A549 (cell line): ENCODE measurements at regions not wholly inside any gene's neighbourhood (a gene's known extent, or its start where the extent isn't known, plus 50 kb on each side); places are given as distances from the start of the nearest gene placed in this dataset.

Experiments used
- ATAC-seq, 2 experiments: fragments of 200-7000 bp in 1 of 2; fragments of >200 bp in 1 of 2; cut with Nextera tagmentation in 1 of 2; cut with Tn5 transposase in 1 of 2; 3 replicates each; pipeline versions ENCODE4 v1.8.0 to v1.9.1; 2018 to 2020; ENCODE audit warnings: mild to moderate bottlenecking in 1 of 2, moderate library complexity in 1 of 2
- CTCF ChIA-PET: fragments of 300-600 bp; sonication (Branson Sonifier 250); formaldehyde crosslinking; extraction: SDS; loops from one replicate; lab custom pipeline; 2021; ENCODE audit warnings: antibody characterized with exemption, inconsistent platforms; lab: Yijun Ruan, JAX
- POLR2A ChIA-PET: fragments of 350-600 bp; formaldehyde crosslinking; extraction: SDS; loops from one replicate; lab custom pipeline; 2021; ENCODE audit warnings: antibody characterized with exemption, inconsistent platforms; lab: Yijun Ruan, JAX
- DNase-seq, 2 experiments: peaks; one replicate each; pipeline versions ENCODE4 v3.0.0 to v3.0.0-alpha.2; 2011 to 2016; ENCODE audit warnings: low read depth in 1 of 2, low spot score in 1 of 2
- FAIRE-seq: peaks from 2 replicates; lab custom pipeline; 2011; peaks lifted over from hg19 to GRCh38; lab: Jason Lieb, UNC
- H3K27ac ChIP-seq, 2 experiments: fragments of >200 bp; sonication (Bioruptor Twin); formaldehyde crosslinking; 3 replicates each; pipeline ENCODE4 v1.5.1; 2016 to 2017
- H3K4me1 ChIP-seq: fragments of >200 bp; sonication (Bioruptor Twin); formaldehyde crosslinking; 3 replicates; pipeline ENCODE4 v1.6.1; 2016
- H3K4me2 ChIP-seq: fragments of >200 bp; sonication (Bioruptor Twin); formaldehyde crosslinking; 3 replicates; pipeline ENCODE4 v1.6.1; 2016
- H3K4me3 ChIP-seq: fragments of >200 bp; sonication (Bioruptor Twin); formaldehyde crosslinking; 3 replicates; pipeline ENCODE4 v1.5.1; 2016
- H3K9me3 ChIP-seq: fragments of >200 bp; sonication (Bioruptor Twin); formaldehyde crosslinking; 3 replicates; pipeline ENCODE4 v1.6.1; 2016
- BCL3 ChIP-seq: fragments of >200 bp; sonication (Bioruptor Twin); formaldehyde crosslinking; IDR thresholded peaks from 3 replicates; pipeline ENCODE4 v1.6.1; 2016
- EHF ChIP-seq: fragments of 250-450 bp; sonication (Bioruptor Pico); IDR thresholded peaks from 2 replicates; pipeline ENCODE4 v1.5.0; 2020; ENCODE audit warnings: mild to moderate bottlenecking
- EP300 ChIP-seq, 2 experiments: fragments of >200 bp; sonication (Bioruptor Twin); formaldehyde crosslinking; IDR thresholded peaks; 2 replicates in 1 of 2; 3 replicates in 1 of 2; pipeline ENCODE4 v1.6.1; 2016 to 2017
- ESRRA ChIP-seq: fragments of 150-350 bp; IDR thresholded peaks from 2 replicates; pipeline ENCODE4 v1.6.1; 2014; ENCODE audit warnings: mild to moderate bottlenecking, low read length, borderline replicate concordance
- FOXS1 ChIP-seq: fragments of 250-450 bp; sonication (Bioruptor Pico); IDR thresholded peaks from 2 replicates; pipeline ENCODE4 v1.5.0; 2020; ENCODE audit warnings: mild to moderate bottlenecking, moderate library complexity
- GATA3 ChIP-seq: IDR thresholded peaks from 2 replicates; pipeline ENCODE4 v1.6.1; 2012; ENCODE audit warnings: borderline replicate concordance
- HOXA7 ChIP-seq: fragments of 250-450 bp; sonication (Bioruptor Pico); IDR thresholded peaks from 2 replicates; pipeline ENCODE4 v1.5.0; 2020; ENCODE audit warnings: mild to moderate bottlenecking, moderate library complexity
- JUNB ChIP-seq: fragments of >200 bp; sonication (Bioruptor Twin); formaldehyde crosslinking; IDR thresholded peaks from 2 replicates; pipeline ENCODE4 v1.6.1; 2016
- KDM1A ChIP-seq: fragments of 200-600 bp; sonication (generic); IDR thresholded peaks from 2 replicates; pipeline ENCODE4 v1.6.1; 2016; ENCODE audit warnings: low read depth, mild to moderate bottlenecking
- MAZ ChIP-seq: fragments of 150-350 bp; IDR thresholded peaks from 2 replicates; pipeline ENCODE4 v1.6.1; 2014; ENCODE audit warnings: antibody characterized with exemption, low read depth, low read length, borderline replicate concordance
- PBX3 ChIP-seq: IDR thresholded peaks from 2 replicates; pipeline ENCODE4 v1.6.1; 2012
- RAD21 ChIP-seq, 2 experiments: fragments of >200 bp in 1 of 2; sonication (Bioruptor Twin) in 1 of 2; formaldehyde crosslinking in 1 of 2; IDR thresholded peaks in 1 of 2; conservative IDR thresholded peaks in 1 of 2; 2 replicates in 1 of 2; 3 replicates in 1 of 2; pipeline ENCODE4 v1.6.1; 2012 to 2018; ENCODE audit warnings: inconsistent platforms in 1 of 2
- RARB ChIP-seq: fragments of 250-450 bp; sonication (Bioruptor Pico); IDR thresholded peaks from 2 replicates; pipeline ENCODE4 v1.8.0; 2021; ENCODE audit warnings: mild to moderate bottlenecking, moderate library complexity
- RFX5 ChIP-seq: fragments of 450-650 bp; IDR thresholded peaks from 2 replicates; pipeline ENCODE4 v1.7.1; 2014; ENCODE audit warnings: antibody characterized with exemption, mild to moderate bottlenecking, moderate library complexity
- SMC3 ChIP-seq: fragments of >200 bp; sonication (Bioruptor Twin); formaldehyde crosslinking; IDR thresholded peaks from 3 replicates; pipeline ENCODE4 v1.6.1; 2018; ENCODE audit warnings: inconsistent platforms
- TFCP2L1 ChIP-seq: fragments of 250-450 bp; sonication (Bioruptor Pico); IDR thresholded peaks from 2 replicates; pipeline ENCODE4 v1.5.0; 2021; ENCODE audit warnings: mild to moderate bottlenecking
- TP53 ChIP-seq: fragments of 250-450 bp; sonication (Bioruptor Pico); IDR thresholded peaks from 2 replicates; pipeline ENCODE4 v1.5.0; 2021; ENCODE audit warnings: mild to moderate bottlenecking, moderate library complexity
- USF2 ChIP-seq: fragments of 450-650 bp; IDR thresholded peaks from 2 replicates; pipeline ENCODE4 v1.6.1; 2014; ENCODE audit warnings: antibody characterized with exemption
- ZFP36 ChIP-seq: fragments of 450-650 bp; IDR thresholded peaks from 2 replicates; pipeline ENCODE4 v1.6.1; 2014; ENCODE audit warnings: borderline replicate concordance; ENCODE audit not compliant: partially characterized antibody
- WGBS: methylation state at CpG from one replicate; pipeline ENCODE4 v1.1.6; 2017; ENCODE audit errors: missing lambda C conversion rate; 5-methylcytosine and 5-hydroxymethylcytosine counted together

GRCh38 chr11:134749040-134749839 lies 337.2 kb upstream of the B3GAT1 start:
- no peaks in the 10 kb centered on the region for H3K4me1 ChIP-seq
- H3K27ac ChIP-seq = no peak overlapping the region
- TF ChIP-seq EHF (CRISPR knock-in tag) (no peak), ESRRA (no peak), TFCP2L1 (CRISPR knock-in tag) (no peak), USF2 (no peak), EP300 (IDR thresholded peaks at IDR 0.05) (no peak), TP53 (no peak), SMC3 (no peak), GATA3 (no peak), BCL3 (no peak), MAZ (no peak), KDM1A (no peak), PBX3 (no peak), FOXS1 (CRISPR knock-in tag) (no peak), RAD21 (conservative IDR thresholded peaks at IDR 0.05 in 1 of 2, IDR thresholded peaks at IDR 0.05 in 1 of 2) (no peak), HOXA7 (CRISPR knock-in tag) (no peak)
- TF ChIP-seq, all 56 proteins: peak for 0
- DNase-seq (no peak), FAIRE-seq (no peak), ATAC-seq (no peak)
- ChIA-PET POLR2A (no interaction called here), CTCF (no interaction called here)
- 3% methylated on average over 4 of the region's 5 CpGs for WGBS
- Histone ChIP-seq H3K4me3 (no peak overlapping the region), H3K4me2 (no peak overlapping the region), H3K9me3 (no peaks in the 10 kb centered on the region)

- ChIA-PET POLR2A (no interaction called here), CTCF (no interaction called here)
- no peak for ATAC-seq
- Histone ChIP-seq H3K4me2 (no peak overlapping the region), H3K27ac (no peak overlapping the region), H3K4me3 (no peak overlapping the region), H3K4me1 (no peaks in the 10 kb centered on the region), H3K9me3 (no peaks in the 10 kb centered on the region)
- WGBS = 0% methylated on average over 2 of the region's 2 CpGs
- DNase-seq = no peak
- TF ChIP-seq BCL3 = no peak
- no peak for TF ChIP-seq EP300 (IDR thresholded peaks at IDR 0.05)
- TF ChIP-seq RAD21 (conservative IDR thresholded peaks at IDR 0.05 in 1 of 2, IDR thresholded peaks at IDR 0.05 in 1 of 2) = no peak
- no peak for TF ChIP-seq RARB (CRISPR knock-in tag)
- no peak for TF ChIP-seq GATA3
- no peak for TF ChIP-seq JUNB
- no peak for TF ChIP-seq RFX5
- no peak for TF ChIP-seq USF2
- TF ChIP-seq ZFP36 = no peak
- TF ChIP-seq, all 56 proteins: peak for 0
- no peak for FAIRE-seq
These were observed 334.6 kb upstream of the B3GAT1 start for GRCh38 chr11:134746609-134747008.
